Fibroblast of mammary gland (primary cell): ENCODE measurements at regions not wholly inside any gene's neighbourhood (a gene's known extent, or its start where the extent isn't known, plus 50 kb on each side); places are given as distances from the start of the nearest gene placed in this dataset.
"Not testable (repeated sequence)": the region's sequence is repeated elsewhere in the genome, so short reads cannot be mapped to it uniquely, and the experiment has no call there.

Experiments
- DNase-seq: peaks from one replicate; pipeline ENCODE4 v3.0.0-alpha.2; 2010; ENCODE audit warnings: low read depth
- H3K4me3 ChIP-seq: 2 replicates; pipeline ENCODE4 v1.5.1; 2011; ENCODE audit warnings: low read depth, mild to moderate bottlenecking, low read length, moderate library complexity; ENCODE audit not compliant: control insufficient read depth
- CTCF ChIP-seq: conservative IDR thresholded peaks from 2 replicates; pipeline ENCODE4 v1.5.1; 2011; ENCODE audit warnings: low read depth, low read length, inconsistent platforms; ENCODE audit not compliant: control insufficient read depth, insufficient read depth

GRCh38 chr10:117823980-117824379, 222.8 kb downstream of the RAB11FIP2 start:
- H3K4me3 ChIP-seq = no peak overlapping the region
- TF ChIP-seq CTCF = no peak
- no peak for DNase-seq

GRCh38 chr10:117830205-117830604, 216.5 kb downstream of the RAB11FIP2 start:
- H3K4me3 ChIP-seq = no peak overlapping the region
- DNase-seq = no peak

GRCh38 chr10:117830787-117831212, 215.9 kb downstream of the RAB11FIP2 start:
- H3K4me3 ChIP-seq = no peak overlapping the region
- no peak for TF ChIP-seq CTCF
- no peak for DNase-seq

More at GRCh38 chr10:117830205-117830604, 216.5 kb downstream of the RAB11FIP2 start:
- TF ChIP-seq CTCF = no peak

GRCh38 chr10:117838500-117839498, 207.9 kb downstream of the RAB11FIP2 start:
- DNase-seq = not testable (repeated sequence)

GRCh38 chr10:117856426-117856825, 190.3 kb downstream of the RAB11FIP2 start:
- DNase-seq, H3K4me3 ChIP-seq: not testable (repeated sequence)

More at GRCh38 chr10:117838500-117839498, 207.9 kb downstream of the RAB11FIP2 start:
- H3K4me3 ChIP-seq = not testable (repeated sequence)

GRCh38 chr10:117860135-117860534, 186.6 kb downstream of the RAB11FIP2 start:
- no peak overlapping the region for H3K4me3 ChIP-seq
- DNase-seq = no peak
- no peak for TF ChIP-seq CTCF

GRCh38 chr10:117860823-117861222, 185.9 kb downstream of the RAB11FIP2 start:
- DNase-seq = peak; percentile 53
- peak; percentile 46 for TF ChIP-seq CTCF
- H3K4me3 ChIP-seq = no peak overlapping the region
